ENCODE measurements at regions not wholly inside any gene's neighbourhood (a gene's known extent, or its start where the extent isn't known, plus 50 kb on each side); places are given as distances from the start of the nearest gene placed in this dataset.

DNA sequence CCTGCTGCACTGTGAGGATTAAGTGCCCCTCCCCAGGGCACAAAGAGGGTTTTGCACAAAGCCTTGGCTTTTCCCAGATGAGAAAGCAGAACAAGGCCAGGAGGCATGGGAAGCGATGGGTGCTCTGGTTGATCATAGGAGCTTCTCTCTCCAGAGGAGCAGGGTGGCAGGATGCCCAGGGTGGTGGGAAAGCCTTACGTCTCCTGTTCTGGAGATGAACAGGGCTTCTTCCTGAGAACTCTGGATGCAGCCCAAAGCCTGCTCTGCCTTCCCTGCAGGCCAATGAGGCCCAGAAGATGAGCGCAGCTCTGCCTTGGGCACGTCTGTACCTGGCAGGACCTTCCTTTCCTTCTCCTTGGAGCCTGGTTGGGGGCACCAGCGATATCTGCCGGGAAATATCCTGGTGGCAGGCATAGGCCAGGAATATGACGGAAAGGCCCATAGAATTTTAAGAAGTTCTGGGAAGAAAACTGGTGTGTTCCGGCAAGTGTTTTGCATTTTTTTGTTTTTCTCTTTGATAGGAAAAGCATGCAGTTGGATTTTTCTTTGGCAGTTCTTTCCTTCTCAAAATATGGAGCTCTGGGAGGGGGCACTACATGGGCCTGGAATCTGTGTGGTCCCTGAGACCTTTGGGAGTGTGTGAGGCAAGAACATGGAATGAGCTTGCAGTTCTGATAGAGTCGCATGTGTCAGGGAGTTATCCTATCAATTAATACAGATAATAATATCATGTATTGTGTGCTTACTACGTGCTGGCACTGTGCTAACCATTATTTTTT lies 253.2 kb upstream of the KLF4 start:
- Histone ChIP-seq H3K4me3 (no peak overlapping the region), H3K27ac (peak overlapping the region in 11 of 21 experiments; percentile 10 to 83 (median 54))

DNA sequence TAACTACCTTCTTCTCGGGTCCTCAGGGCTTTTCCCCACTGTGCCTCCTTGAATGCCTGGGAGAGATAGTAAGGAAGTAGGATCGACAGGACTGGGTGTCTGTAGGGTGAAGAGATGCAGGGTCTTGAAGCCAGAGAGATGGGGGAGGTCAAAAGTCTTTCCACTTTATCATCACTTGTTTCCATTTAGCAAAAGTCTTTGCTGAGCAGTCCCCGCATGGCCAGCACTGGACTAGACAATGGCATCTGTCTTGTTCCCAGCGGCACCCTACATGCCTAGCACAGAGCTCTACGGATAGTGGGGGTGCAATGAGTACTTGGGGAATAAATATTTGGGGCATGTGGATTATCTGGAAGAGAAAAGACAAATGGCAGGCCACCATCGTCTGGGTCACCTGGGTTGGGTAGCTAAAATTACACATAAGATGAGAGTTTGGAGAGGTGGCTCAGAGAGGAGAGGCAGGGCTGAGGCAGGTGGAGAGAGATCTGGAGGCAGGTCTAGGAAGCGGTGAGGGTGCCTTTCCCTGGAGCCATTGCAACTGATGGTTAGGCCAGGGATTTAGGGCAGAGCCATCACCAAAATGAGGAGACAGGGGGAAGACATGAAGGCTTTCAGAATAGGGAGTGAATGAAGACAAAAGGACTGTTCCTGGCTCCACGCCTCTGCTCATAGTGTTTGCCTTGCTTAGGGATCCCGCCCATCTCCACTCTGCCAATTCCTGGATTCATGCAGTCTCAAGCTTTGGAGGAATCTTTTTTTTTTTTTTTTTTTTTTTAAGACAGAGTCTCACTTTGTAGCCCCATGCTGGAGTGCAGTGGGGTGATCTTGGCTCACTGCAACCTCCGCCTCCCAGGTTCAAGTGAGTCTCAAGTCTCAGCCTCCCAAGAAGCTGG lies 250.8 kb upstream of the KLF4 start:
- peak overlapping the region in 9 of 21 experiments; percentile 14 to 81 (median 74) for H3K27ac ChIP-seq

DNA sequence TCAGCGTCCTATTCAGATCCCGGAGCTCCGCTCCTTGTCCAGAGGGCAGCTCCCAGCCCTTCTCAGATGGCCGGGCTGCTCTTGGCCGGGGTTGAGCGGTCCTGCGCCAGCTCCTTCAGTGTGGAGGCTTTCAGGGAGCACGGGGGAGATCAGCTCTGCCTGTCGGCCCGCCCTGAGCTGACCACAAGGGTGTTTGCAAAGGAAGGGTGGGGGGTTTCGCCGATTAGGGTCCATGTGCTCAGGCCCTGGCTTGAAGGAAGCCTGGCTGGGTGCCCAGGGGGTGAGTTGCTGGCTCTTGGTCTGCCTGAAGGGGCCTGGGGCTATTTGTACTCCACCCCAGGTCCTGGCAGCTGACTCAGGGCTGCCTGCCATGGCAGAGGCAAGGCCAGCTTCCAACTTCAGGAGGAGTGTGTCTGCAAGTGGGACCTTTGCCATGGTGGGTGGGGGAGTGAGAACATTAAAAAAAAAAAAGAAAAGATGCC lies 250.1 kb upstream of the KLF4 start:
- Histone ChIP-seq H3K4me3 (no peak overlapping the region), H3K27ac (peak overlapping the region in 13 of 21 experiments; percentile 35 to 81 (median 68))

More for the DNA sequence above, 250.8 kb upstream of the KLF4 start:
- H3K4me3 ChIP-seq, result no peak overlapping the region

DNA sequence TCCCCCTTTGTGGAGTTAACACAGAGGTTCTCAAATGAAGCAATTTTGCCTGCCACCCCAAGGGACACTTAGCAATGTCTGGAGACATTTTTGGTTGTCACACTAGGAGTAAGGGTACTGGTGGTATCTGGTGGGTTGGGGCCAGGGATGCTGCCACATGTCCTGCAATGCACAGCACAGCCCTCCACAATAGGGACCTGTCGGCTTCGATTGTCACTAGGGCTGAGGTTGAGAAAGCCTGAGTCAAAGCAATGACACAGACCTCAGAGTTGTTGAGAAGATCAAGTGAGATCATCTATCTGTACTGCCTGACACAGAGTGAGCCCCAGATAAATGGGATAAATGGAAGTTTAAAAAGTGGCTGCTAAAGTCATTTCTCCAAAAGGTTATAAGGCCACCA lies 249.2 kb upstream of the KLF4 start:
- Histone ChIP-seq H3K4me3 (no peak overlapping the region), H3K27ac (peak overlapping the region in 20 of 21 experiments; percentile 4 to 81 (median 68))

DNA sequence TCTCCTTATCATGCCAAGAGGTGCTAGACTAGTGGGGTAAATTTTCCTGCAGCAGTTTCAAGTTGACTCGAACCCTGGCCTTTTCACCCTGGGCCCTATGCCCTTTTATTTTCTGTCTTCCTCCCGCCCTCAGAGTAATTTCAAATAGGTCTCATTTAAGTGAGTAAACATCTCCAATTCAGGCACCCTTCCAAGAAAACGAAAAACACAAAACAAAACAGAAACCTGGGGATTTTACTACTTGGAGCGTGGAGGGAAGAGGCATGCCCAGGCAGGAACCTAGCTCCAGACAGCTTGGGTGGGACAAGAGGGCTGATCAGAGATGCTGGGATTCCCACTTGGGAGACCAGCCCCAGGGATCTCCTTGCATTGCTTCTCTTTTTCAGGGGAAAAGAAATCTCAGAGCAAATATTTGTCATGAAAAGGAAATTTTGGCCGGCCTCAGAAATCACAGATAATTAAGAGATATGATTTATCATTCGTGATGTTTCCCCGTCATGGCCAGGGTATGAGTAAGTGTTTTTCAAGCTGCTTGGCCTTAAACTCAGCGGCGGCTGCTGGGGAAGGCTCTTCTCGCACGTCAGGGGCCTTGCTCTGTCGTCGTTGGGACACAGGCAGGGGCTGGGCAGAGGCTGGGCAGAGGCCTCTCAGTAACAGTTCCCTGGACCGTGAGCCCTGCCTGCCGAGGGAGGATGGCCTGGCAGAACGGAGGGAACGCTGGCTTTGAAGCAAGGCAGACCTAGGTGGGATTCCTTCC lies 248.6 kb upstream of the KLF4 start:
- Histone ChIP-seq H3K27ac (peak overlapping the region in 20 of 21 experiments; percentile 4 to 81 (median 68)), H3K4me3 (no peak overlapping the region)

DNA sequence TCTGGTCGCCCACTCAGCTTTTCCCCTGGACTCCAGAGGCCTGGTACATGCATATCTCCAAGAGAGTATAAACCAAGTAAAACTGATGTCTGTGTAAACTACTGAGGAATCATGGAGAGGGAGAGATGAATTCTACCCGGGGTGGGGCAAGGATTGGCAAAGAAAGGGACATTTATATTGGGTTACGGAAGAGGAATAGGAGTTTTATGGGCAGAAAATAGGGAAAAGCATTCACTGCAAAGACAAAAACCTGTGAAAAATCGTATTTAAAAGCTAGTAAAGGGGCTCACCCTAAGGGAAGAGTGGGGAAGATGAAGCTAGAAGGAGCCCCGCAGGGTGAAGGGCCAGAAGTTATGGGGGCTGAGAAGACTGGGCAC lies 248.0 kb upstream of the KLF4 start:
- H3K4me3 ChIP-seq, result no peak overlapping the region
- peak overlapping the region in 17 of 21 experiments; percentile 4 to 81 (median 68) for H3K27ac ChIP-seq

DNA sequence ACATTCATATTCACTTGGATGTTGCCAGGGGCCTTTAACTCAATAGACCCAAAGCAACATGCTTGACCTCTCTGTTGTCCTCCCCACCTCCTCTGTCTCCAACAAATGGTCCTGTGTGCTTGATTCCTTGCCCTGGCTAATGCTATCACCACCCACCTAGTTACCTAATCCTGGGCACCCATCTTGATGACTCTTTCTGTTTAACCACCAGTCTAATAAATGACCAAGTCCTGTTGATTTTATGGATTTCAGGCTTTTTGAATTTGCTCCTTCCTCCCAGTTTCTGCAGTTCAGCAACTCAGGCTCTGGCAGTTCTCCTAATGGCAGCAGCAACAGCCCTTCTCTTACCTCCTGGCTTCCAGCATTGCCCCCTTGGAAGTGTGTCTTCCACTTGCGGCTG lies 246.3 kb upstream of the KLF4 start:
- H3K4me3 ChIP-seq, result no peak overlapping the region

DNA sequence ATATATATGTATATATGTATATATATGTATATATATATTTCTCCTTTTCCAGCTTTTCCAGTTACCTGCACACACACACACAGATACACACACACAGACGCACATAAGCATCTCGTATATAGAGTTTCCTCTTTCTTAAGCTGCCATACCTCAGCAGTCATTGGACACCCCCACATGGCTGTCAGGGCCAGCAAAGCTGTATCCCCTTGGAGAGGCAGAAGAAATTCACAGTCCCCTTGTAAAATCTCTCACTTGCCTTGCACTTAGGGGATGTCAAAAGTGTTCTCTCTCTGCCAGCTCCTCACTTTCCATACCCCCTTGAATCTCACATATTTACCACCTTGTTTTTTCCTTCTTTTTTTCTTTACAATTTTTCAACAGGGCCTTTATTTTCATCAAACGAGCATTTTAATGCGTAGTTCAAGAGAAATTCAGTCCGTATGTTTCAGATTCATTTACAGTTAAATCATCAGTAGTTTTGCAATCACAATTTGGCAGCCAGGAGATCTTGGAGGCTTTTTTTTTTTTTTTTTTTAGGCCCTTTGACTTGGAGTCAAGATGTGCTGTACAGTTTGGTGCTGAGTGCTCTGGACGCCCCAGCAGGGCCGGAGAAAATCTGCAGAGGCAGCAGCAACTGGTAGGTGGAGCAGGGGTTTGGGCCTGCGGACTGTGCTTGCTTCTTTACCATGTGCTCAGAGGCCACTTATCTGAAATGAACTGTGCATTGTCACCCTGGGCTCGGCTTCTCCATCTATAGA lies 244.9 kb upstream of the KLF4 start:
- Histone ChIP-seq H3K4me3 (no peak overlapping the region), H3K27ac (peak overlapping the region in 7 of 21 experiments; percentile 15 to 82 (median 39))

More for the DNA sequence above, 246.3 kb upstream of the KLF4 start:
- H3K27ac ChIP-seq, result no peak overlapping the region

DNA sequence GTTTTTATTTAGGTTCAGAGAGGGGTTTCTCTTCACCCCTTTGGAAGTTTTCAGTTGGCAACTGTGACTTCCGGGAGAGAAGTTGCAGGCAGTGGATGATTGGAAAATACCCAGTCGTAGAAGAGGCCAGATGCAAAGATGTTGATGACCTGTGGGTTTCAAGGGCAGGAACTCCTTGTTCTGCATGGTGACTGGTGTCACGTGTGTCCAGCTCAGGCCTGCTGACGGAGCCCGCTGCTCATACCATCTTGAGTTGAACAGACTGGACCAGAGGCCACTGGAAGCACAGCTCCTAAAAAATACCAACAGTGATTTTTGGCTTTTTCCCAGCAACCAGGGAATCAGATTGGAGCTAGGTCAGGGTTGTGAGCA lies 243.9 kb upstream of the KLF4 start:
- Histone ChIP-seq H3K27ac (peak overlapping the region in 18 of 21 experiments; percentile 17 to 82 (median 58)), H3K4me3 (peak overlapping the region in 1 of 7 experiments; percentile 6)

DNA sequence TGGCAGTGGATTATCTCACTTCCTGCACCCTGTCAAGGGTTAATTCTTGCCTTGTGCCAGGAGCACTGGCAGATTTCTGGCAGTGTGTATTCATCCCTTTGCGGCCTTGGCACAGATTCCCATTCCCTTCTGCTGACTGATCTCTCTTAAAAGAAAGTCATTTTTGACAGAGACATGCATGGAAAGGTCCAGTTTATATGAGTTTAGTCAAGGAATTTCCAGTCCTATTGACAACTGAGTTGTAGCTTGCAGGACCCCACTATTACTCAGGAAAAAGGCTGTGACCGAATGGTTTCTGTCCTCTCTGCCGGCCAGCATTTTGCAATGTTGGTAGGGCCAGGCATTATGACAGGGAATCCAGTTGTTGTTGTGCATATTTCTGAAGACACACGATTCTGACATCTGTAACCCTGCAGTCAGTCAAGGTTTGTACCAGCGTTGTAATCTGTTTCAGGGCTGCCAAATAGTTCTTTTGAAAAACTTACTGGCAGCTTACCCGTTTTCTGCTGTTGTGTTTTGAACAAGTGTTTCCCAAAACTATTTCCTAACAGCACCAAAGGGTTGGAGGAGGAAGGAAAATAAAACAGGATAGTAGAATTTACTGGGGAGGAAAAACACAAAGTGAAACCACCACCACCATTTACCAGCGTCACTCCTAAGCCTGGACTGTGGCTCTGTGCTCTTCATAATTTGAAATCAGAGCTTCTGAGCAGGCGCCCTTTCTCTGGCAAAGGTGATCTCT lies 243.4 kb upstream of the KLF4 start:
- Histone ChIP-seq H3K4me3 (peak overlapping the region in 1 of 7 experiments; percentile 6), H3K27ac (peak overlapping the region in 19 of 21 experiments; percentile 9 to 82 (median 50))

DNA sequence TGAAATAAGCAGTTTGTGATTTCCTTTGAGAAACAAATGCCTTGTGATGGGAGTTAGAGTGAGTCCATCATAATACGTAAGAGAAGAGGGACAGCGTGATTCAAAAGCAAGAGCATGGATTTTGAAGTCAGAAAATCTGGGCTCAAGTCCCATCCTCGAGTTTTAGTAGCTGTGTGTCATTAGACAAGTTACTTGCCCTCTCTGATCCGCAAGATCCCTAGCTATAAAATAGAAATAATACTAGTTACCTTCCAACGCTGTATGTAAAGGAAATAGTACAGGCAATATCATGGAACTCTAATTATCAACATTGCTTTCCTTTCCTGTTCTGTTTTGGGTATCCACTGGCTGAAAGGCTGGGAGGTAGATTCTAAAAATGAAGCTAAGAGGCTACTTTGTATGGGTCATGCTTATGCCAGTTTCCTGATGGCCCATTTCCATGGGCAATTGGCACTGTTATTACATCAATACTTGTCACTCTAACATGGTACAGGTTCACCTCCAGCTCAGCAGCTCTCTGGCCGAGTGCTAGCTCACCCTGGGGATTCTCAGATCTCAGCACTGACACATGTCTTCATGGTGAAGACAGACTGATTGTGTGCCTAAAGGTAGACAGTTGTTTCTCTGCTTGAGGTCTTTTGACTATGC lies 241.7 kb upstream of the KLF4 start:
- H3K4me3 ChIP-seq, result no peak overlapping the region
- no peak overlapping the region for H3K27ac ChIP-seq

DNA sequence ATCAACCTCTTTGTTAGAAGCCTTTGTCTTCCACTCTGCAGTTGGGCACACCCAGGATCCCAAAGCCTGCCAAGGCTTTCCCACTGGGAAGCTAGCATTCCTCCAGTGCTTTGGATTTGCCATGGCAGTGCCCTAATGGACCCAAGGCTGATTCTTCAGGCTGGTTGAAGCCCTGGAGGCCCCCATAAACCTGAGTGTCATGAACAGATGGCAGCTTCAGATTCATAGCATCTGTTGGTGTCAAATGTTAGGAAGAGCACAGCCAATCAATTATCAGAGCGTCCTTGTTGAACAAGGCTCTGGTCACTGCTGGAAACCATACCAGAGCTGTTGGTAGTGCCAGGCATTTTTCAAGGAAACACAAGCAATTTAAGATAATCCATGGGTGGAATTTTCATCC lies 241.1 kb upstream of the KLF4 start:
- Histone ChIP-seq H3K4me3 (no peak overlapping the region), H3K27ac (no peak overlapping the region)

DNA sequence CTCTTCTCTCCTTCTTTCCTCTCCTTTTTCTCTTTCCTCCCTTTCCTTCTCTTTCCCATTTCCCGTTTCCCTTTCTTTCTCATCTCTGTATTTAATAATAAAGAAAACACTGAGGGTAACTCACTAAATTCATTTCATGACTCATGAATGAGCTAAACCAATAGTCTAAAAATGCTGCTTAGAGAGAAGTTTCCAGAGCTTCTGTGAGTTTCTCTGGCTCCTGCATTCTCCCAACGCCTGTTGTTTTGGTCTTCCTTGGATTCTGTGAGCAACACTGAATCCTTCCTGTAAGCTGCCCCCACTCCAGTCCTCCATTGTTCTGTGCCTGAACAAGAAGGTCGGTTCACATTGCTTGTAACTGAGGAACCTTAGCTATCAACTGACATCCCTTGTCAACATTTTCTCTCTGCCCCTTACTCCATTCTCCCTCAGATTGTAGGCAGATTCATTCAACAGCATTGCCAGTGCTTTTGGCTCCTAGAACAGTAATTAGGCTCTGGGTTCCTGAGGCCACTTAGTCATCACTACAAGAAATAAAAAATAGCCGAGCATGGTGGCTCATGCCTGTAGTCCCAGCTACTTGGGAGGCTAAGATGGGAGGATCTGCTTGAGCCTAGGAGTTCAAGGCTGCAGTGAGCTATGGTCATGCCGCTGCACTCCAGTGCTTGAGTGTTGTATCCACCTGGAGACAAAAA lies 237.7 kb upstream of the KLF4 start:
- Histone ChIP-seq H3K27ac (peak overlapping the region in 9 of 21 experiments; percentile 7 to 68 (median 30)), H3K4me3 (no peak overlapping the region)

DNA sequence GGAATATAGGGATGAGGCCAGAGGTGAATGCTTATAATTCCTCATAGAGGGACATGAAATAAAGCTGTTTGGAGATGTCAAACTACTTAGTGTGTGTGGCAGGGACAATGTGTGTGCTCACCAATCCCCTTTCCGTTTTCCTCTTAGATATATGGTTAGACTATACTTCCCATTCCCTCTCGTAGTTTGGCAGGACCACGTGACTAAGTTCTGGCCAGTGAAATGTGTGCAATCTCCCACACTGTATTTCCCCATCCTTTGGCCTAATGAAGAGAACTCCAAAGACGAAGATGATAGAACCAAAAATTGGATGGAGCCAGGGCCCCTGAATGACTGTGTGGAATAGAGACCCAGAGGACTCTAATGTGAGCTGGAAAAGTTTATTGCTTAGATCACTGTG lies 233.4 kb upstream of the KLF4 start:
- Histone ChIP-seq H3K27ac (no peak overlapping the region), H3K4me3 (no peak overlapping the region)

DNA sequence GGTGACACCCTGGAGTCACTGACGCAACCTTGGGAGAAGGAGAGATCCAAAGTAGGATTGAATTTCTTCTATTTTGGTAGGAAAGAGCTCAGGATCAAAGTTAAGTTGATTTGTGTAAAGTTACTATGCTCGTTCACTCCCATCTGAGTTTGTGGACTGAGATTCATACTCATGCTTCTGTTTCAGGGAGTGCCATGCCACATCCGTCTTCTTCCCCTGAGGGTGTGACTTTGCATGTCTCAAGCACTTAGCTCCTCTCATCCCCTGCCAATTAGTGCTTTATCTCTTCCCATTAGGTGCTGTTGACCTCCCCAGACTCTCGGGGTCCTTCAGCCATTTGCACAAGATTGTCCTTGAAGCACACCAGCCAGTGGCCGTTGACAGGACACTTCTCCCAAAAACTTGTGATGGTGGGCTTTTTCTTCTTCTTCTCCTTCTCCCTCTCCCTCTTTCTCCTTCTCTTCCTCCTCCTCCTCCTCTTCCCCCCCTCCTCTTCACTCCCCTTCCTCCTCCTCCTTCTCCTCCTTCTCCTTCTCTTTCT lies 232.2 kb upstream of the KLF4 start:
- H3K27ac ChIP-seq, result no peak overlapping the region
- H3K4me3 ChIP-seq, result no peak overlapping the region

DNA sequence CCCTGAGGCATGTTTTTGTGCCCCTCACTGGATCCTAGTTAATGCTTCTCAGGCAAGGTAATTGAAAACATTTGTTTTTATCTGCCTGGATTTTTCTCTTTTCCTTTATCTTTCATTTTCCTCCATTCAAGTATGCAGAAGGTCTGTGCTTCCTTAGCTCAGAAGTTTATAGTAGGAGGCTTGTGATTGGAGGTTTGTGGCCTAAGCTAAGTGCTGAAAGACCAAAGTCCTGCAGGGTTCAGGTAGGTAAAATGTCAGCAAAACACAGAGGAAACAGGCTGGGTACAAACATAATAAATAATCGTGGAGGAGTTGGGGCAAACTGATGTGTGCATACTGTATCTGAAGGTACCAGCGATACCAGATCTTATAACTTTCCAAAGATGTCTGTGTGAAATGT lies 230.9 kb upstream of the KLF4 start:
- Histone ChIP-seq H3K27ac (no peak overlapping the region), H3K4me3 (no peak overlapping the region)

Data from skin epidermis (tissue), 12 donors.